Fibroblast of lung (primary cell): ENCODE measurements at regions not wholly inside any gene's neighbourhood (a gene's known extent, or its start where the extent isn't known, plus 50 kb on each side); places are given as distances from the start of the nearest gene placed in this dataset.

Source experiments
- DNase-seq, 2 donors: peaks; one replicate each; pipeline versions ENCODE4 v3.0.0 to v3.0.0-alpha.2; 2010; ENCODE audit warnings: low read depth in 2 of 2
- H2AFZ ChIP-seq: 2 replicates; pipeline ENCODE4 v1.5.1; 2012; ENCODE audit warnings: low read length, control low read depth, inconsistent platforms
- H3K27ac ChIP-seq: 2 replicates; pipeline ENCODE4 v1.5.1; 2011; ENCODE audit warnings: low read length, control low read depth; ENCODE audit not compliant: insufficient read depth
- H3K27me3 ChIP-seq: 2 replicates; pipeline ENCODE4 v1.5.1; 2011; ENCODE audit warnings: mild to moderate bottlenecking, low read length; ENCODE audit not compliant: control insufficient read depth, insufficient read depth
- H3K36me3 ChIP-seq: 2 replicates; pipeline ENCODE4 v1.5.1; 2011; ENCODE audit warnings: low read length; ENCODE audit not compliant: control insufficient read depth, insufficient read depth
- H3K4me1 ChIP-seq: 2 replicates; pipeline ENCODE4 v1.5.1; 2011; ENCODE audit warnings: low read length; ENCODE audit not compliant: control insufficient read depth, insufficient read depth; ENCODE audit errors: extremely low read depth
- H3K4me2 ChIP-seq: 2 replicates; pipeline ENCODE4 v1.5.1; 2011; ENCODE audit warnings: low read length, control low read depth; ENCODE audit not compliant: insufficient read depth; ENCODE audit errors: extremely low read depth
- H3K4me3 ChIP-seq, 4 experiments: fragments of 200-600 bp in 1 of 4; sonication (generic) in 1 of 4; replicated peaks in 1 of 4; 2 replicates each; pipeline ENCODE4 v1.5.1; 2011 to 2016; ENCODE audit warnings: low read length in 4 of 4, low read depth in 3 of 4, mild to moderate bottlenecking in 3 of 4, control low read depth in 2 of 4, inconsistent platforms in 1 of 4, mixed read lengths in 1 of 4; ENCODE audit not compliant: insufficient read depth in 1 of 4; ENCODE audit errors: control extremely low read depth in 1 of 4
- H3K79me2 ChIP-seq: 2 replicates; pipeline ENCODE4 v1.5.1; 2012; ENCODE audit warnings: mild to moderate bottlenecking, low read length, inconsistent platforms; ENCODE audit not compliant: control insufficient read depth, insufficient read depth
- H3K9ac ChIP-seq: 2 replicates; pipeline ENCODE4 v1.5.1; 2011; ENCODE audit warnings: mild to moderate bottlenecking, low read length, control low read depth; ENCODE audit not compliant: insufficient read depth
- H3K9me3 ChIP-seq: 2 replicates; pipeline ENCODE4 v1.5.1; 2012; ENCODE audit warnings: low read depth, low read length; ENCODE audit not compliant: control insufficient read depth, insufficient read depth
- H4K20me1 ChIP-seq: 2 replicates; pipeline ENCODE4 v1.5.1; 2011; ENCODE audit warnings: low read length; ENCODE audit not compliant: control insufficient read depth, insufficient read depth; ENCODE audit errors: extremely low read depth
- EZH2 ChIP-seq: IDR thresholded peaks from 2 replicates; pipeline ENCODE4 v1.5.1; 2012; ENCODE audit warnings: low read length, control low read depth, mild to moderate bottlenecking; ENCODE audit errors: missing control alignments
- TF ChIP-seq, protein P1 (sequence below), 2 donors: IDR thresholded peaks in 1 of 2; conservative IDR thresholded peaks in 1 of 2; 1 replicate in 1 of 2; 2 replicates in 1 of 2; pipeline ENCODE4 v1.5.1; 2011 to 2012; ENCODE audit warnings: low read length in 2 of 2, control low read depth in 1 of 2, inconsistent platforms in 1 of 2, low read depth in 1 of 2, mild to moderate bottlenecking in 1 of 2

DNA sequence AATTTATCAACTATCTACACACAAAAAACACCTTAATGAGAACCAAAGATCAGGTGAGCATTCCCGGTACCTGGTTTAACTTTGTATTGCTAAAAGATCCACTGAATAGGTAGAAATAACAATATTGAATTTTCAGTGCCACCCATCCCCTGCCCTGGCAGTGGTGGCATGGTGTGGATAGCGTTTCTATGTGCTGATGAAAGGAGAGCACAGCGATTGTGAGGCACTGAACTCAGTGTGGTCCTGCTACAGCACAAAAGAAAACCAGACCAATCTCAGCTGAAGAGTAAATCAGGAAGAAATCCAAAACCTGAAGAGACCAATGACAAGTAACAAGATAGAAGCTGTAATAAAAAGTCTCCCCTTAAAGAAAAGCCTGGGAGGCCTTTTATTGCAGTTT, 984.6 kb upstream of the AGA start:
- H3K9ac ChIP-seq: no peak overlapping the region
- H3K9me3 ChIP-seq: no peaks in the 10 kb centered on the region
- no peak for DNase-seq
- no peaks in the 10 kb centered on the region for H4K20me1 ChIP-seq
- TF ChIP-seq, protein P1, sequence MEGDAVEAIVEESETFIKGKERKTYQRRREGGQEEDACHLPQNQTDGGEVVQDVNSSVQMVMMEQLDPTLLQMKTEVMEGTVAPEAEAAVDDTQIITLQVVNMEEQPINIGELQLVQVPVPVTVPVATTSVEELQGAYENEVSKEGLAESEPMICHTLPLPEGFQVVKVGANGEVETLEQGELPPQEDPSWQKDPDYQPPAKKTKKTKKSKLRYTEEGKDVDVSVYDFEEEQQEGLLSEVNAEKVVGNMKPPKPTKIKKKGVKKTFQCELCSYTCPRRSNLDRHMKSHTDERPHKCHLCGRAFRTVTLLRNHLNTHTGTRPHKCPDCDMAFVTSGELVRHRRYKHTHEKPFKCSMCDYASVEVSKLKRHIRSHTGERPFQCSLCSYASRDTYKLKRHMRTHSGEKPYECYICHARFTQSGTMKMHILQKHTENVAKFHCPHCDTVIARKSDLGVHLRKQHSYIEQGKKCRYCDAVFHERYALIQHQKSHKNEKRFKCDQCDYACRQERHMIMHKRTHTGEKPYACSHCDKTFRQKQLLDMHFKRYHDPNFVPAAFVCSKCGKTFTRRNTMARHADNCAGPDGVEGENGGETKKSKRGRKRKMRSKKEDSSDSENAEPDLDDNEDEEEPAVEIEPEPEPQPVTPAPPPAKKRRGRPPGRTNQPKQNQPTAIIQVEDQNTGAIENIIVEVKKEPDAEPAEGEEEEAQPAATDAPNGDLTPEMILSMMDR (conservative IDR thresholded peaks at IDR 0.05 in 1 of 2, IDR thresholded peaks at IDR 0.05 in 1 of 2; ENCODE audit: low read depth in 1 of 2, low read length in 2 of 2): no peak
- H3K27me3 ChIP-seq: no peaks in the 10 kb centered on the region
- no peak overlapping the region for H2AFZ ChIP-seq
- H3K4me3 ChIP-seq: no peak overlapping the region
- no peak overlapping the region for H3K4me2 ChIP-seq
- H3K36me3 ChIP-seq: no peaks in the 10 kb centered on the region
- H3K4me1 ChIP-seq: no peaks in the 10 kb centered on the region
- no peak overlapping the region for H3K27ac ChIP-seq
- H3K79me2 ChIP-seq: no peaks in the 10 kb centered on the region

- no peak overlapping the region for H2AFZ ChIP-seq
- no peaks in the 10 kb centered on the region for H3K9me3 ChIP-seq
- no peaks in the 10 kb centered on the region for H3K36me3 ChIP-seq
- H4K20me1 ChIP-seq: no peaks in the 10 kb centered on the region
- no peak overlapping the region for H3K4me3 ChIP-seq
- H3K4me2 ChIP-seq: no peak overlapping the region
- H3K9ac ChIP-seq: no peak overlapping the region
- TF ChIP-seq, protein P1 (conservative IDR thresholded peaks at IDR 0.05 in 1 of 2, IDR thresholded peaks at IDR 0.05 in 1 of 2; ENCODE audit: low read depth in 1 of 2, low read length in 2 of 2): no peak
- no peak for TF ChIP-seq EZH2
- H3K4me1 ChIP-seq: no peaks in the 10 kb centered on the region
- H3K27ac ChIP-seq: no peak overlapping the region
- DNase-seq: no peak
- H3K79me2 ChIP-seq: no peaks in the 10 kb centered on the region
- H3K27me3 ChIP-seq: no peaks in the 10 kb centered on the region
Observed at GRCh38 chr4:178427663-178428062, 985.4 kb upstream of the AGA start.

GRCh38 chr4:178448372-178449035, 1006.3 kb upstream of the AGA start:
- H2AFZ ChIP-seq: no peak overlapping the region
- H3K9ac ChIP-seq: no peak overlapping the region
- H3K27me3 ChIP-seq: no peaks in the 10 kb centered on the region
- no peak overlapping the region for H3K27ac ChIP-seq
- no peaks in the 10 kb centered on the region for H3K9me3 ChIP-seq
- H3K79me2 ChIP-seq: no peaks in the 10 kb centered on the region
- H3K36me3 ChIP-seq: no peaks in the 10 kb centered on the region
- TF ChIP-seq EZH2: no peak
- TF ChIP-seq, protein P1 (conservative IDR thresholded peaks at IDR 0.05 in 1 of 2, IDR thresholded peaks at IDR 0.05 in 1 of 2; ENCODE audit: low read depth in 1 of 2, low read length in 2 of 2): no peak
- DNase-seq: no peak
- H4K20me1 ChIP-seq: no peaks in the 10 kb centered on the region
- H3K4me3 ChIP-seq: no peak overlapping the region
- H3K4me2 ChIP-seq: no peak overlapping the region
- H3K4me1 ChIP-seq: no peaks in the 10 kb centered on the region
